Gastroesophageal sphincter (tissue), 4 donors: ENCODE measurements at regions not wholly inside any gene's neighbourhood (a gene's known extent, or its start where the extent isn't known, plus 50 kb on each side); places are given as distances from the start of the nearest gene placed in this dataset.

Source experiments
- ATAC-seq: fragments of 150-250 bp; one replicate; pipeline ENCODE4 v1.9.1; 2016; ENCODE audit warnings: mild to moderate bottlenecking, moderate library complexity
- H3K27ac ChIP-seq, 4 donors: fragments of 200-600 bp; sonication (generic) in 3 of 4; 1 replicate in 3 of 4; 2 replicates in 1 of 4; pipeline ENCODE4 v1.5.1; 2016 to 2019
- H3K27me3 ChIP-seq: fragments of 200-600 bp; sonication (generic); one replicate; pipeline ENCODE4 v1.5.1; 2019
- H3K36me3 ChIP-seq, 2 donors: fragments of 200-600 bp; sonication (generic); one replicate each; pipeline ENCODE4 v1.5.1; 2019; ENCODE audit warnings: control low read depth in 1 of 2
- H3K4me1 ChIP-seq, 3 donors: fragments of 200-600 bp; sonication (generic); 1 replicate in 2 of 3; 2 replicates in 1 of 3; pipeline ENCODE4 v1.5.1; 2016 to 2019; ENCODE audit warnings: control low read depth in 2 of 3
- H3K4me3 ChIP-seq, 2 donors: fragments of 200-600 bp; sonication (generic); one replicate each; pipeline ENCODE4 v1.5.1; 2019; ENCODE audit warnings: mild to moderate bottlenecking in 1 of 2, moderate library complexity in 1 of 2
- H3K9me3 ChIP-seq, 3 donors: fragments of 200-600 bp; sonication (generic); one replicate each; pipeline ENCODE4 v1.5.1; 2017 to 2019; ENCODE audit warnings: control low read depth in 2 of 3
- CTCF ChIP-seq, 4 experiments: fragments of 200-600 bp in 2 of 4; fragments of 450-650 bp in 2 of 4; sonication (generic) in 1 of 4; IDR thresholded peaks; one replicate each; pipeline ENCODE4 v1.5.1; 2017 to 2019; ENCODE audit warnings: antibody characterized with exemption in 4 of 4, mild to moderate bottlenecking in 2 of 4, moderate library complexity in 2 of 4
- EP300 ChIP-seq: sonication (generic); formaldehyde crosslinking; IDR thresholded peaks from one replicate; pipeline ENCODE4 v1.6.1; 2017; ENCODE audit warnings: antibody characterized with exemption, mild to moderate bottlenecking
- POLR2A ChIP-seq, 2 donors: fragments of 450-650 bp; IDR thresholded peaks; one replicate each; pipeline ENCODE4 v1.6.1; 2017; ENCODE audit warnings: antibody characterized with exemption in 2 of 2, mild to moderate bottlenecking in 2 of 2, moderate library complexity in 1 of 2
- POLR2AphosphoS5 ChIP-seq: sonication (generic); formaldehyde crosslinking; IDR thresholded peaks from one replicate; pipeline ENCODE4 v1.6.1; 2017; ENCODE audit warnings: antibody characterized with exemption
- WGBS, 2 donors: methylation state at CpG; one replicate each; pipeline ENCODE4 v1.1.5; 2018; ENCODE audit warnings: low coverage in 1 of 2; 5-methylcytosine and 5-hydroxymethylcytosine counted together

- TF ChIP-seq POLR2A (IDR thresholded peaks at IDR 0.05): no peak
- no peak for TF ChIP-seq CTCF (IDR thresholded peaks at IDR 0.05)
- TF ChIP-seq POLR2AphosphoS5: no peak
- TF ChIP-seq EP300: no peak
- WGBS, 2 donors: no CpG with 5 or more reads among the region's 4 CpGs
- Histone ChIP-seq H3K4me1 (peaks cover 0 to 45% (median 4%) of the 10 kb centered on the region in 3 donors), H3K27ac (no peak overlapping the region), H3K4me3 (no peak overlapping the region), H3K27me3 (peaks cover 47% of the 10 kb centered on the region), H3K36me3 (peaks cover 0 to 45% of the 10 kb centered on the region in 2 donors), H3K9me3 (no peaks in the 10 kb centered on the region)
- no peak for ATAC-seq
These were observed 49.9 kb downstream of the SYNE3 start for GRCh38 chr14:95466506-95466905.

- ATAC-seq: no peak
- H3K4me3 ChIP-seq: no peak overlapping the region
- no peaks in the 10 kb centered on the region for H3K9me3 ChIP-seq
- H3K36me3 ChIP-seq: peaks cover 0 to 45% of the 10 kb centered on the region in 2 donors
- 85 to 96% methylated on average over 7 to 9 of the region's 15 CpGs for WGBS, 2 donors
- H3K27ac ChIP-seq: no peak overlapping the region
- peaks cover 41% of the 10 kb centered on the region for H3K27me3 ChIP-seq
- no peak for TF ChIP-seq POLR2A (IDR thresholded peaks at IDR 0.05)
- no peak for TF ChIP-seq EP300
- TF ChIP-seq CTCF (IDR thresholded peaks at IDR 0.05): no peak
- no peak for TF ChIP-seq POLR2AphosphoS5
- peaks cover 0 to 45% (median 5%) of the 10 kb centered on the region in 3 donors for H3K4me1 ChIP-seq
These were observed 50.5 kb downstream of the SYNE3 start for GRCh38 chr14:95465936-95466335.

- H3K36me3 ChIP-seq: peaks cover 0 to 45% of the 10 kb centered on the region in 2 donors
- peaks cover 0 to 46% (median 5%) of the 10 kb centered on the region in 3 donors for H3K4me1 ChIP-seq
- no peak overlapping the region for H3K4me3 ChIP-seq
- H3K27me3 ChIP-seq: peaks cover 36% of the 10 kb centered on the region
- WGBS, 2 donors: 95 to 96% methylated on average over 3 of the region's 3 CpGs
- no peak overlapping the region for H3K27ac ChIP-seq
- H3K9me3 ChIP-seq: no peaks in the 10 kb centered on the region
- no peak for TF ChIP-seq POLR2A (IDR thresholded peaks at IDR 0.05)
- no peak for TF ChIP-seq EP300
- no peak for TF ChIP-seq POLR2AphosphoS5
- TF ChIP-seq CTCF (IDR thresholded peaks at IDR 0.05): no peak
- no peak for ATAC-seq
These were observed 51.1 kb downstream of the SYNE3 start for GRCh38 chr14:95465358-95465757.

- 83 to 94% methylated on average over 3 to 4 of the region's 4 CpGs for WGBS, 2 donors
- ATAC-seq: no peak
- H3K9me3 ChIP-seq: no peaks in the 10 kb centered on the region
- TF ChIP-seq POLR2A (IDR thresholded peaks at IDR 0.05): no peak
- TF ChIP-seq CTCF (IDR thresholded peaks at IDR 0.05): no peak
- TF ChIP-seq EP300: no peak
- no peak for TF ChIP-seq POLR2AphosphoS5
- peaks cover 0 to 42% of the 10 kb centered on the region in 2 donors for H3K36me3 ChIP-seq
- no peak overlapping the region for H3K27ac ChIP-seq
- peaks cover 0 to 54% (median 5%) of the 10 kb centered on the region in 3 donors for H3K4me1 ChIP-seq
- H3K4me3 ChIP-seq: no peak overlapping the region
- H3K27me3 ChIP-seq: peaks cover 36% of the 10 kb centered on the region
These were observed 51.9 kb downstream of the SYNE3 start for GRCh38 chr14:95464514-95464913.

DNA sequence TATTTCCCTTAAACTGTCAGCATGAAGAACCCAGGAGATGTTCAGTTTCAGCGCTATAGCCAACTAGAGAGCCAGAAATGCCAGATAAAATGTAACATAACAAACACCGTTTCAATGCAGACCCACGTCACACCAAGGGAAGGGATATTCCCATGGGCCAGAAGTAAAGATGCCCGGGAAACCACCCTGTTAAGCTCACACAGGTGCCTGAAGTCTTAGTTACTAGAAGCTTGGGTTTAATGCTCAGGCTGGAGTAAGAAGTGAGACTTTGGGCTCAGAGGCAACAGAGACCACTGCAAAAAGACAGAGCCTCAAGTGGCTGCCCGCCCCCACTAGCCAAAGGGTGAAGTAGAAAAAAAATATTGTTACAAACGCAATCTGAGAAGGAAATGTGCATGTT, 52.3 kb downstream of the SYNE3 start:
- H3K27ac ChIP-seq: no peak overlapping the region
- peaks cover 36% of the 10 kb centered on the region for H3K27me3 ChIP-seq
- TF ChIP-seq CTCF (IDR thresholded peaks at IDR 0.05) (no peak), POLR2AphosphoS5 (no peak), EP300 (no peak), POLR2A (IDR thresholded peaks at IDR 0.05) (no peak)
- H3K36me3 ChIP-seq: peaks cover 0 to 42% of the 10 kb centered on the region in 2 donors
- no peaks in the 10 kb centered on the region for H3K9me3 ChIP-seq
- WGBS, 2 donors: 80 to 93% methylated on average over 1 to 6 of the region's 6 CpGs
- no peak overlapping the region for H3K4me3 ChIP-seq
- ATAC-seq: no peak
- peaks cover 0 to 54% (median 5%) of the 10 kb centered on the region in 3 donors for H3K4me1 ChIP-seq
